ENCODE measurements at regions not wholly inside any gene's neighbourhood (a gene's known extent, or its start where the extent isn't known, plus 50 kb on each side); places are given as distances from the start of the nearest gene placed in this dataset.

DNA sequence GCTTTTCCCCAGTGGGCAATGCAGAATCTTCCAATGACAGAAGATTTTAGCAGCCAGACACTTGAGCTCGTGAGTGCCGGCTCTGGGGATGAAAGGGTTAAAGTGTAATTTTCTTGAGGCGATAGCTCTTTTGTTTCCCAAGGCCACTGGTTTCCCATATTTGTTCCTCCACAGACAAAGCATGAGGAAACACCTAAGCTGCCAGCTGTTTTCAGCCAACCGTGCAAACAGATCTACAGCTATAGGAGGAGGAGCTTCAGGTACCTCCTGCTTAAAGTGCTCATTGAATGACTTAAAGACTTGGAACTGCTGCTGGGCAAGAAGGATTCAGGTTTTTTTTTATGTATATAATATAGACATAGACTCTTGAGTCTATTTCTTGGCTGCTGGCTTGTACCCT is 1311.5 kb downstream of the TMEM121 start:
- intact Hi-C loops (cut with DNase I) = no loop called here
- no peaks in the 10 kb centered on the region for H3K4me1 ChIP-seq
- H3K36me3 ChIP-seq = no peaks in the 10 kb centered on the region
- TF ChIP-seq CTCF (IDR thresholded peaks at IDR 0.05) = no peak
- no peak for TF ChIP-seq POLR2A (IDR thresholded peaks at IDR 0.05)
- H3K27ac ChIP-seq = no peak overlapping the region
- no peaks in the 10 kb centered on the region for H3K9me3 ChIP-seq
- no peak overlapping the region for H3K4me3 ChIP-seq (replicated peaks in 1 of 3)
- no peaks in the 10 kb centered on the region for H3K27me3 ChIP-seq
- 86 to 91% methylated on average over 4 of the region's 4 CpGs for WGBS, 2 donors
- DNase-seq = no peak

- intact Hi-C loops (cut with DNase I) = no loop called here
Observed at GRCh38 chr14:106838991-106839769, 1312.8 kb downstream of the TMEM121 start.

GRCh38 chr14:106840258-106840657 is 1313.9 kb downstream of the TMEM121 start:
- H3K36me3 ChIP-seq = no peaks in the 10 kb centered on the region
- no peak overlapping the region for H3K4me3 ChIP-seq (replicated peaks in 1 of 3)
- H3K27ac ChIP-seq = no peak overlapping the region
- no peaks in the 10 kb centered on the region for H3K27me3 ChIP-seq
- H3K4me1 ChIP-seq = no peaks in the 10 kb centered on the region
- WGBS, 2 donors = 60 to 68% methylated on average over 2 of the region's 2 CpGs
- intact Hi-C loops (cut with DNase I) = no loop called here
- no peak for DNase-seq
- TF ChIP-seq POLR2A (IDR thresholded peaks at IDR 0.05) = no peak
- TF ChIP-seq CTCF (IDR thresholded peaks at IDR 0.05) = no peak
- no peaks in the 10 kb centered on the region for H3K9me3 ChIP-seq

More at GRCh38 chr14:106838991-106839769, 1312.8 kb downstream of the TMEM121 start:
- DNase-seq = no peak
- H3K27ac ChIP-seq = no peak overlapping the region
- H3K4me3 ChIP-seq (replicated peaks in 1 of 3) = no peak overlapping the region
- no peaks in the 10 kb centered on the region for H3K27me3 ChIP-seq
- WGBS, 2 donors = 81 to 87% methylated on average over 18 of the region's 18 CpGs
- no peaks in the 10 kb centered on the region for H3K36me3 ChIP-seq
- H3K4me1 ChIP-seq = no peaks in the 10 kb centered on the region
- TF ChIP-seq CTCF (IDR thresholded peaks at IDR 0.05) = no peak
- TF ChIP-seq POLR2A (IDR thresholded peaks at IDR 0.05) = no peak
- no peaks in the 10 kb centered on the region for H3K9me3 ChIP-seq

GRCh38 chr14:106840991-106841390 is 1314.6 kb downstream of the TMEM121 start:
- Histone ChIP-seq H3K27ac (no peak overlapping the region), H3K27me3 (no peaks in the 10 kb centered on the region), H3K4me1 (no peaks in the 10 kb centered on the region), H3K36me3 (no peaks in the 10 kb centered on the region), H3K9me3 (no peaks in the 10 kb centered on the region), H3K4me3 (replicated peaks in 1 of 3) (no peak overlapping the region)
- no peak for TF ChIP-seq CTCF (IDR thresholded peaks at IDR 0.05)
- no peak for TF ChIP-seq POLR2A (IDR thresholded peaks at IDR 0.05)
- 79 to 85% methylated on average over 4 of the region's 4 CpGs for WGBS, 2 donors
- intact Hi-C loops (cut with DNase I) = no loop called here
- DNase-seq = no peak

DNA sequence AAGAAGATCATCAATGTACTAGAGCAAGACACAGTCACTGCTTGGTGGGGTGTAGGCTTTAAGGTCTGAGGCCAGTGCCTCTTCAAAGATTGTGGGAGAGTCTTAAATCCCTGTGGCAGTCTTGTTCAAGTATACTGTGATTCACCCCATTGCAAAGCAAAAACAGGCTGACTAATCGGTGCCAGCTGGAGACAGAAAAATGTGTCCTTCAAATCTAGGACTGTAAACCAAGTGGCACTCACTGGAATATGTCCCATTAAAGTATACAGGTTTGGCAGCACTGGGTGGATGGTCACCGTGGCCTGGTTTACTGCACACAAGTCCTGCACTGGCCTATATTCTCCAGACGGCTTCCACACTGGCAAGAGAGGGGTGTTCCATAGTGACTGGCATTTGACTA is 1315.3 kb downstream of the TMEM121 start:
- 71 to 93% methylated on average over 2 to 3 of the region's 3 CpGs for WGBS, 2 donors
- Histone ChIP-seq H3K9me3 (no peaks in the 10 kb centered on the region), H3K4me3 (replicated peaks in 1 of 3) (no peak overlapping the region), H3K4me1 (no peaks in the 10 kb centered on the region), H3K36me3 (no peaks in the 10 kb centered on the region), H3K27ac (no peak overlapping the region), H3K27me3 (no peaks in the 10 kb centered on the region)
- DNase-seq = no peak
- intact Hi-C loops (cut with DNase I) = no loop called here
- TF ChIP-seq CTCF (IDR thresholded peaks at IDR 0.05) (no peak), POLR2A (IDR thresholded peaks at IDR 0.05) (no peak)
